ENCODE measurements at regions not wholly inside any gene's neighbourhood (a gene's known extent, or its start where the extent isn't known, plus 50 kb on each side); places are given as distances from the start of the nearest gene placed in this dataset.

GRCh38 chr5:106849266-106849665 is 821.5 kb downstream of the EFNA5 start:
- TF ChIP-seq POLR2A (IDR thresholded peaks at IDR 0.05) (no peak), CTCF (IDR thresholded peaks at IDR 0.05 in 4 of 5, conservative IDR thresholded peaks at IDR 0.05 in 1 of 5) (no peak)
- ATAC-seq = no peak
- H3K4me3 ChIP-seq = no peak overlapping the region
- H3K36me3 ChIP-seq = no peaks in the 10 kb centered on the region
- no peaks in the 10 kb centered on the region for H3K4me1 ChIP-seq
- no peak for DNase-seq
- intact Hi-C loops (cut with DNase I; ENCODE audit: low total_unique reads) = no loop called here
- no peaks in the 10 kb centered on the region for H3K27me3 ChIP-seq
- in situ Hi-C loops (cut with MboI; ENCODE audit: low sequenced_read_pairs in 4 of 4) = no loop called here
- no peaks in the 10 kb centered on the region for H3K9me3 ChIP-seq
- no peak overlapping the region for H3K27ac ChIP-seq

GRCh38 chr5:106843812-106844416 is 826.8 kb downstream of the EFNA5 start:
- DNase-seq = no peak
- in situ Hi-C loops (cut with MboI; ENCODE audit: low sequenced_read_pairs in 4 of 4) (no loop called here), intact Hi-C loops (cut with DNase I; ENCODE audit: low total_unique reads) (no loop called here)
- H3K27me3 ChIP-seq = no peaks in the 10 kb centered on the region
- no peak overlapping the region for H3K4me3 ChIP-seq
- no peak overlapping the region for H3K27ac ChIP-seq
- no peaks in the 10 kb centered on the region for H3K36me3 ChIP-seq
- no peaks in the 10 kb centered on the region for H3K9me3 ChIP-seq
- TF ChIP-seq POLR2A (IDR thresholded peaks at IDR 0.05) (no peak), CTCF (IDR thresholded peaks at IDR 0.05 in 4 of 5, conservative IDR thresholded peaks at IDR 0.05 in 1 of 5) (no peak)
- no peaks in the 10 kb centered on the region for H3K4me1 ChIP-seq
- no peak for ATAC-seq

GRCh38 chr5:106833517-106833916 is 837.2 kb downstream of the EFNA5 start:
- Histone ChIP-seq H3K36me3 (no peaks in the 10 kb centered on the region), H3K27ac (no peak overlapping the region), H3K27me3 (no peaks in the 10 kb centered on the region), H3K9me3 (no peaks in the 10 kb centered on the region), H3K4me1 (no peaks in the 10 kb centered on the region), H3K4me3 (no peak overlapping the region)
- TF ChIP-seq POLR2A (IDR thresholded peaks at IDR 0.05) = no peak
- TF ChIP-seq CTCF (IDR thresholded peaks at IDR 0.05 in 4 of 5, conservative IDR thresholded peaks at IDR 0.05 in 1 of 5) = no peak
- ATAC-seq (no peak), DNase-seq (no peak)
- in situ Hi-C loops (cut with MboI; ENCODE audit: low sequenced_read_pairs in 4 of 4) = no loop called here
- intact Hi-C loops (cut with DNase I; ENCODE audit: low total_unique reads) = no loop called here

GRCh38 chr5:106827061-106827460 is 843.7 kb downstream of the EFNA5 start:
- Histone ChIP-seq H3K36me3 (no peaks in the 10 kb centered on the region), H3K27ac (no peak overlapping the region), H3K4me1 (no peaks in the 10 kb centered on the region), H3K27me3 (no peaks in the 10 kb centered on the region), H3K4me3 (no peak overlapping the region), H3K9me3 (no peaks in the 10 kb centered on the region)
- intact Hi-C loops (cut with DNase I; ENCODE audit: low total_unique reads) (no loop called here), in situ Hi-C loops (cut with MboI; ENCODE audit: low sequenced_read_pairs in 4 of 4) (no loop called here)
- no peak for DNase-seq
- TF ChIP-seq CTCF (IDR thresholded peaks at IDR 0.05 in 4 of 5, conservative IDR thresholded peaks at IDR 0.05 in 1 of 5) = no peak
- ATAC-seq = no peak

- H3K4me1 ChIP-seq = no peaks in the 10 kb centered on the region
- TF ChIP-seq CTCF (IDR thresholded peaks at IDR 0.05 in 4 of 5, conservative IDR thresholded peaks at IDR 0.05 in 1 of 5) = no peak
- no peak for TF ChIP-seq POLR2A (IDR thresholded peaks at IDR 0.05)
- no peak overlapping the region for H3K4me3 ChIP-seq
- intact Hi-C loops (cut with DNase I; ENCODE audit: low total_unique reads) = no loop called here
- in situ Hi-C loops (cut with MboI; ENCODE audit: low sequenced_read_pairs in 4 of 4) = no loop called here
- no peak for DNase-seq
- no peaks in the 10 kb centered on the region for H3K27me3 ChIP-seq
- no peaks in the 10 kb centered on the region for H3K36me3 ChIP-seq
- H3K27ac ChIP-seq = no peak overlapping the region
- ATAC-seq = no peak
- H3K9me3 ChIP-seq = no peaks in the 10 kb centered on the region
Measured at GRCh38 chr5:106825374-106825773, 845.4 kb downstream of the EFNA5 start.
